H1 (cell line): ENCODE measurements at regions not wholly inside any gene's neighbourhood (a gene's known extent, or its start where the extent isn't known, plus 50 kb on each side); places are given as distances from the start of the nearest gene placed in this dataset.

Experiments used
- CTCF ChIA-PET: fragments of 300-600 bp; sonication (Branson Sonifier 250); formaldehyde crosslinking; loops from one replicate; lab custom pipeline; 2021; ENCODE audit not compliant: partially characterized antibody; lab: Charles Lee
- POLR2A ChIA-PET: fragments of 300-600 bp; sonication (Branson Sonifier 250); formaldehyde crosslinking; loops from one replicate; lab custom pipeline; 2021; ENCODE audit warnings: inconsistent platforms; ENCODE audit not compliant: partially characterized antibody; lab: Charles Lee
- DNase-seq, 2 experiments: peaks; one replicate each; pipeline versions ENCODE4 v3.0.0 to v3.0.0-alpha.2; 2010 to 2022; ENCODE audit warnings: low spot score in 2 of 2, low read depth in 1 of 2, mixed read lengths in 1 of 2
- FAIRE-seq: peaks from 2 replicates; lab custom pipeline; 2011; peaks lifted over from hg19 to GRCh38; lab: Jason Lieb, UNC
- H2AFZ ChIP-seq: 2 replicates; pipeline ENCODE4 v1.8.1; 2012; ENCODE audit warnings: low read length, inconsistent platforms
- H2AK5ac ChIP-seq: 2 replicates; pipeline ENCODE4 v1.6.1; 2013; ENCODE audit warnings: low read depth, low read length
- H2BK120ac ChIP-seq: replicated peaks from 2 replicates; pipeline ENCODE3; 2013; ENCODE audit warnings: low read depth, low read length, inconsistent platforms
- H2BK12ac ChIP-seq: 2 replicates; pipeline ENCODE4 v1.6.1; 2013; ENCODE audit warnings: low read depth, low read length
- H2BK15ac ChIP-seq: 2 replicates; pipeline ENCODE4 v1.6.1; 2013; ENCODE audit warnings: low read length
- H2BK20ac ChIP-seq: 2 replicates; pipeline ENCODE4 v1.6.1; 2013; ENCODE audit warnings: low read length
- H2BK5ac ChIP-seq: 2 replicates; pipeline ENCODE4 v1.6.1; 2013; ENCODE audit warnings: low read depth, low read length
- H3K14ac ChIP-seq: 2 replicates; pipeline ENCODE4 v1.6.1; 2013; ENCODE audit warnings: inconsistent platforms; ENCODE audit not compliant: insufficient read length
- H3K18ac ChIP-seq: 2 replicates; pipeline ENCODE4 v1.6.1; 2013; ENCODE audit warnings: low read length; ENCODE audit errors: extremely low read depth
- H3K23ac ChIP-seq: 2 replicates; pipeline ENCODE4 v1.6.1; 2013; ENCODE audit warnings: inconsistent platforms; ENCODE audit not compliant: insufficient read length
- H3K23me2 ChIP-seq: 2 replicates; pipeline ENCODE4 v1.6.1; 2013; ENCODE audit warnings: low read depth, low read length
- H3K27ac ChIP-seq: 2 replicates; pipeline ENCODE4 v1.6.1; 2011; ENCODE audit warnings: low read depth, low read length, inconsistent platforms
- H3K27me3 ChIP-seq, 4 experiments: replicated peaks in 1 of 4; 1 replicate in 1 of 4; 2 replicates in 3 of 4; pipeline versions ENCODE4 v1.6.1 to v1.8.1; 2011 to 2013; ENCODE audit warnings: low read length in 3 of 4, mild to moderate bottlenecking in 3 of 4, inconsistent platforms in 2 of 4, mixed read lengths in 2 of 4, moderate library complexity in 1 of 4; ENCODE audit not compliant: control insufficient read depth in 3 of 4, insufficient read depth in 3 of 4; ENCODE audit errors: extremely low read depth in 1 of 4
- H3K36me3 ChIP-seq, 4 experiments: 2 replicates each; pipeline versions ENCODE4 v1.6.1 to v1.8.1; 2011 to 2013; ENCODE audit warnings: mild to moderate bottlenecking in 4 of 4, low read length in 3 of 4, moderate library complexity in 2 of 4, control low read depth in 1 of 4, inconsistent platforms in 1 of 4; ENCODE audit not compliant: insufficient read depth in 4 of 4, control insufficient read depth in 2 of 4
- H3K4ac ChIP-seq: replicated peaks from 2 replicates; pipeline ENCODE3; 2013; ENCODE audit warnings: low read length, low read depth, mixed read lengths, inconsistent platforms; ENCODE audit not compliant: insufficient read length
- H3K4me1 ChIP-seq, 4 experiments: replicated peaks in 1 of 4; 1 replicate in 1 of 4; 2 replicates in 3 of 4; pipeline versions ENCODE4 v1.6.1 to v1.8.1; 2011 to 2013; ENCODE audit warnings: low read length in 3 of 4, inconsistent platforms in 2 of 4, mixed read lengths in 1 of 4; ENCODE audit not compliant: insufficient read depth in 4 of 4, control insufficient read depth in 3 of 4
- H3K4me2 ChIP-seq, 2 experiments: 2 replicates each; pipeline versions ENCODE4 v1.6.1 to v1.8.1; 2011 to 2013; ENCODE audit warnings: low read depth in 2 of 2, low read length in 2 of 2, control low read depth in 1 of 2, inconsistent platforms in 1 of 2, mild to moderate bottlenecking in 1 of 2; ENCODE audit not compliant: insufficient read depth in 1 of 2
- H3K4me3 ChIP-seq, 4 experiments: fragments of 200-600, 300-600 bp in 1 of 4; sonication (generic), shearing (Covaris generic), sonication (Bioruptor Twin) in 1 of 4; 2 replicates each; pipeline versions ENCODE4 v1.5.1 to v1.8.1; 2011 to 2016; ENCODE audit warnings: low read length in 4 of 4, low read depth in 3 of 4, control low read depth in 2 of 4, inconsistent platforms in 2 of 4, mild to moderate bottlenecking in 2 of 4, mixed read lengths in 1 of 4, moderate library complexity in 1 of 4; ENCODE audit not compliant: insufficient read depth in 2 of 4; ENCODE audit errors: extremely low read depth in 1 of 4
- H3K56ac ChIP-seq: replicated peaks from 2 replicates; pipeline ENCODE3; 2013; ENCODE audit warnings: low read depth, mild to moderate bottlenecking, mixed read lengths, low read length, inconsistent platforms; ENCODE audit not compliant: insufficient read length
- H3K79me1 ChIP-seq: 2 replicates; pipeline ENCODE4 v1.6.1; 2013; ENCODE audit warnings: low read depth, low read length, control low read depth
- H3K79me2 ChIP-seq, 2 experiments: 2 replicates each; pipeline versions ENCODE4 v1.6.1 to v1.8.1; 2012 to 2013; ENCODE audit warnings: low read length in 2 of 2, mild to moderate bottlenecking in 2 of 2, inconsistent platforms in 1 of 2; ENCODE audit not compliant: insufficient read depth in 2 of 2, control insufficient read depth in 1 of 2
- H3K9ac ChIP-seq, 4 experiments: replicated peaks in 1 of 4; 1 replicate in 1 of 4; 2 replicates in 3 of 4; pipeline versions ENCODE4 v1.6.1 to v1.8.1; 2011 to 2013; ENCODE audit warnings: low read depth in 3 of 4, low read length in 3 of 4, control low read depth in 2 of 4, mild to moderate bottlenecking in 2 of 4, moderate library complexity in 2 of 4, inconsistent platforms in 1 of 4; ENCODE audit errors: extremely low read depth in 1 of 4
- H3K9me3 ChIP-seq, 2 experiments: 2 replicates each; pipeline versions ENCODE4 v1.6.1 to v1.8.1; 2012 to 2013; ENCODE audit warnings: mild to moderate bottlenecking in 2 of 2, moderate library complexity in 2 of 2, control low read depth in 1 of 2, inconsistent platforms in 1 of 2, low read depth in 1 of 2, low read length in 1 of 2, mixed read lengths in 1 of 2; ENCODE audit not compliant: insufficient read depth in 2 of 2
- H4K20me1 ChIP-seq, 2 experiments: replicated peaks in 1 of 2; 2 replicates each; pipeline versions ENCODE3 to v1.8.1; 2011 to 2013; ENCODE audit warnings: inconsistent platforms in 2 of 2, low read length in 2 of 2, mild to moderate bottlenecking in 1 of 2; ENCODE audit not compliant: insufficient read depth in 2 of 2, control insufficient read depth in 1 of 2
- H4K5ac ChIP-seq: 2 replicates; pipeline ENCODE4 v1.6.1; 2013; ENCODE audit warnings: low read length, low read depth, mixed read lengths, inconsistent platforms; ENCODE audit not compliant: insufficient read length
- H4K8ac ChIP-seq: 2 replicates; pipeline ENCODE4 v1.8.0; 2013; ENCODE audit warnings: mild to moderate bottlenecking, moderate library complexity, low read length, inconsistent platforms; ENCODE audit not compliant: insufficient read depth; ENCODE audit errors: extremely low read depth
- H4K91ac ChIP-seq: replicated peaks from 2 replicates; pipeline ENCODE3; 2013; ENCODE audit warnings: low read length, mixed read lengths, inconsistent platforms; ENCODE audit not compliant: insufficient read length
- ATF2 ChIP-seq: IDR thresholded peaks from 2 replicates; pipeline ENCODE4 v1.6.1; 2012; ENCODE audit warnings: low read length, inconsistent platforms
- TBP ChIP-seq: IDR thresholded peaks from 2 replicates; pipeline ENCODE4 v1.6.1; 2011; ENCODE audit warnings: low read depth, low read length, improper control_type of control experiment
- WGBS, 2 experiments: shearing (Covaris generic) in 1 of 2; methylation state at CpG; one replicate each; pipeline versions ENCODE4 v1.1.6 to v1.1.7; 2013 to 2015; ENCODE audit warnings: low lambda C conversion rate in 2 of 2, mixed read lengths in 2 of 2, inconsistent platforms in 1 of 2, low coverage in 1 of 2, missing lambda C conversion rate in 1 of 2; ENCODE audit not compliant: insufficient replicate concordance in 2 of 2, insufficient coverage in 1 of 2, insufficient read length in 1 of 2; ENCODE audit errors: extremely low coverage in 1 of 2, missing lambda C conversion rate in 1 of 2; 5-methylcytosine and 5-hydroxymethylcytosine counted together

GRCh38 chr10:45204954-45205775, 110.2 kb downstream of the OR13A1 start:
- Histone ChIP-seq H4K20me1 (no peaks in the 10 kb centered on the region), H4K91ac (no peak overlapping the region), H2BK12ac (no peak overlapping the region), H3K9ac (no peak overlapping the region), H3K4ac (no peak overlapping the region), H3K4me2 (no peak overlapping the region), H2BK5ac (no peak overlapping the region), H3K23me2 (no peaks in the 10 kb centered on the region), H3K18ac (no peak overlapping the region), H2BK15ac (no peak overlapping the region), H2AFZ (no peak overlapping the region; the same call in 1 of the 2 replicates), H3K79me2 (no peaks in the 10 kb centered on the region), H2AK5ac (no peak overlapping the region), H3K4me1 (no peaks in the 10 kb centered on the region), H3K23ac (no peak overlapping the region), H2BK120ac (no peak overlapping the region), H3K56ac (no peak overlapping the region), H2BK20ac (no peak overlapping the region), H3K27me3 (no peaks in the 10 kb centered on the region), H3K14ac (no peak overlapping the region), H4K8ac (no peak overlapping the region; the same call in 1 of the 2 replicates), H4K5ac (no peak overlapping the region), H3K36me3 (no peaks in the 10 kb centered on the region), H3K79me1 (no peaks in the 10 kb centered on the region), H3K27ac (no peak overlapping the region), H3K4me3 (no peak overlapping the region), H3K9me3 (no peaks in the 10 kb centered on the region)
- WGBS, 2 experiments, result 89% methylated on average over 24 of the region's 30 CpGs; no CpG with 5 or more reads in 1 of the 2 experiments
- DNase-seq (no peak), FAIRE-seq (no peak)
- ChIA-PET POLR2A (no interaction called here), CTCF (no interaction called here)
- TF ChIP-seq TBP (no peak), ATF2 (no peak)
